Lower leg skin (tissue), 3 donors: ENCODE measurements at regions not wholly inside any gene's neighbourhood (a gene's known extent, or its start where the extent isn't known, plus 50 kb on each side); places are given as distances from the start of the nearest gene placed in this dataset.

Source experiments
- POLR2A ChIP-seq, 2 donors: fragments of 450-650 bp; IDR thresholded peaks; one replicate each; pipeline ENCODE4 v1.6.1; 2016 to 2017; ENCODE audit warnings: antibody characterized with exemption in 2 of 2, mild to moderate bottlenecking in 1 of 2, moderate library complexity in 1 of 2
- TF ChIP-seq, protein P1 (sequence below), 3 donors: fragments of 450-650 bp; IDR thresholded peaks; one replicate each; pipeline ENCODE4 v1.5.1; 2016; ENCODE audit warnings: antibody characterized with exemption in 3 of 3, mild to moderate bottlenecking in 3 of 3, moderate library complexity in 2 of 3

DNA sequence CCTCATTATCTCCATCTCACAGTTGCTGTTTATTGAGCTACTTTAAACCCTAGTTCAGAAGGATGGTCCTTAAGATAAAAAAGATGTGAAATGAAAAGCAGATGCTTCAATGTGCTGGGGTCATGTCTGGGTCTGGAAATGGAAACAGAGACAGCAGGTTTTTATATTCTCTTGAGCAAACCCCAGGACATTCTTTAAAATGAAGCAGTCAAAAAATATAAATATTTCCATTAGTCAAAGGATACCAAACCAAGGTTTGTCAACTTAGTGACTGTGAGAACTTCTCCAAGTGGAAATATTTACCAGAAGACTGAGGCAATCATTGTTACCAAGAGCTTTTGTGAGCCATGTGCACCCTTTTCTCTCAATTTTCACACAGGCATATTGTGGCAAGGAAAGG is 102.5 kb upstream of the DIO2 start:
- no peak for TF ChIP-seq POLR2A (IDR thresholded peaks at IDR 0.05)
- TF ChIP-seq, protein P1, sequence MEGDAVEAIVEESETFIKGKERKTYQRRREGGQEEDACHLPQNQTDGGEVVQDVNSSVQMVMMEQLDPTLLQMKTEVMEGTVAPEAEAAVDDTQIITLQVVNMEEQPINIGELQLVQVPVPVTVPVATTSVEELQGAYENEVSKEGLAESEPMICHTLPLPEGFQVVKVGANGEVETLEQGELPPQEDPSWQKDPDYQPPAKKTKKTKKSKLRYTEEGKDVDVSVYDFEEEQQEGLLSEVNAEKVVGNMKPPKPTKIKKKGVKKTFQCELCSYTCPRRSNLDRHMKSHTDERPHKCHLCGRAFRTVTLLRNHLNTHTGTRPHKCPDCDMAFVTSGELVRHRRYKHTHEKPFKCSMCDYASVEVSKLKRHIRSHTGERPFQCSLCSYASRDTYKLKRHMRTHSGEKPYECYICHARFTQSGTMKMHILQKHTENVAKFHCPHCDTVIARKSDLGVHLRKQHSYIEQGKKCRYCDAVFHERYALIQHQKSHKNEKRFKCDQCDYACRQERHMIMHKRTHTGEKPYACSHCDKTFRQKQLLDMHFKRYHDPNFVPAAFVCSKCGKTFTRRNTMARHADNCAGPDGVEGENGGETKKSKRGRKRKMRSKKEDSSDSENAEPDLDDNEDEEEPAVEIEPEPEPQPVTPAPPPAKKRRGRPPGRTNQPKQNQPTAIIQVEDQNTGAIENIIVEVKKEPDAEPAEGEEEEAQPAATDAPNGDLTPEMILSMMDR (IDR thresholded peaks at IDR 0.05), result no peak
